ENCODE measurements at regions not wholly inside any gene's neighbourhood (a gene's known extent, or its start where the extent isn't known, plus 50 kb on each side); places are given as distances from the start of the nearest gene placed in this dataset.

DNA sequence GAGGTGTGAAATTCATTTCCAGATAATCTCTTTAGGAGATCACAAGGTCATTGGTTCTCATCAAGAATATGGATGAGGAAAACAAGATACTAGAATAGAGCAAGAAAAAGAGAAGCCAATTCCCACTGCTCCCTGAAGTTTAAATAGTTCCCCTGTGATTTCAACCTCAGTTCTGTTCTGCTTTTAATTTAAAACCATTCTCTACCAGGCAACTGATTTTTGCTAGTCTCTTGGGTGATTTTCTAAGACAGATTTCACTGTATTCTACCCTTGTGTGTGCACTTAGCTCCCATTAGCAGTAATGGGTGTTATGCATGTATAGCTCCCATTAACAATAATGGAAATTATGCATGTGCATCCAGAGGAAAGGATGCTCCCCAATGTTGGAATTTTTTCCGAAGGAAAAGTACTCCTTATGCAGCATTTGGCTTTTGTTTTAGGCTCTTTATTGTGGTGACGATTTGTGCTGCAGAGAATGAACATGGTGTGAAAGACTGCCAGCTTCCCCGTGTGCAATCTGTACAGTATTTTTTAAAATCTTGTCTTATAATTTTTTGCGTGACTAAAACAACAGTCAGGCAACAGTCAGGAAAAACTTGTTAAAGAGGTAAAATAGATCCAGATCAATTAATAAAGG is 144.0 kb upstream of the ZRANB2 start:
- intact Hi-C loops (cut with DNase I; ENCODE audit: low total_unique reads): no loop called here
- DNase-seq (ENCODE audit: low spot score in 2 of 2): no peak
- WGBS, 2 donors: 49 to 58% methylated on average over 4 of the region's 4 CpGs
- TF ChIP-seq POLR2A (IDR thresholded peaks at IDR 0.05): no peak
- TF ChIP-seq, protein P1, sequence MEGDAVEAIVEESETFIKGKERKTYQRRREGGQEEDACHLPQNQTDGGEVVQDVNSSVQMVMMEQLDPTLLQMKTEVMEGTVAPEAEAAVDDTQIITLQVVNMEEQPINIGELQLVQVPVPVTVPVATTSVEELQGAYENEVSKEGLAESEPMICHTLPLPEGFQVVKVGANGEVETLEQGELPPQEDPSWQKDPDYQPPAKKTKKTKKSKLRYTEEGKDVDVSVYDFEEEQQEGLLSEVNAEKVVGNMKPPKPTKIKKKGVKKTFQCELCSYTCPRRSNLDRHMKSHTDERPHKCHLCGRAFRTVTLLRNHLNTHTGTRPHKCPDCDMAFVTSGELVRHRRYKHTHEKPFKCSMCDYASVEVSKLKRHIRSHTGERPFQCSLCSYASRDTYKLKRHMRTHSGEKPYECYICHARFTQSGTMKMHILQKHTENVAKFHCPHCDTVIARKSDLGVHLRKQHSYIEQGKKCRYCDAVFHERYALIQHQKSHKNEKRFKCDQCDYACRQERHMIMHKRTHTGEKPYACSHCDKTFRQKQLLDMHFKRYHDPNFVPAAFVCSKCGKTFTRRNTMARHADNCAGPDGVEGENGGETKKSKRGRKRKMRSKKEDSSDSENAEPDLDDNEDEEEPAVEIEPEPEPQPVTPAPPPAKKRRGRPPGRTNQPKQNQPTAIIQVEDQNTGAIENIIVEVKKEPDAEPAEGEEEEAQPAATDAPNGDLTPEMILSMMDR (IDR thresholded peaks at IDR 0.05): no peak
- no peak overlapping the region for H3K4me3 ChIP-seq (ENCODE audit: low read depth, poor library complexity, severe bottlenecking)

DNA sequence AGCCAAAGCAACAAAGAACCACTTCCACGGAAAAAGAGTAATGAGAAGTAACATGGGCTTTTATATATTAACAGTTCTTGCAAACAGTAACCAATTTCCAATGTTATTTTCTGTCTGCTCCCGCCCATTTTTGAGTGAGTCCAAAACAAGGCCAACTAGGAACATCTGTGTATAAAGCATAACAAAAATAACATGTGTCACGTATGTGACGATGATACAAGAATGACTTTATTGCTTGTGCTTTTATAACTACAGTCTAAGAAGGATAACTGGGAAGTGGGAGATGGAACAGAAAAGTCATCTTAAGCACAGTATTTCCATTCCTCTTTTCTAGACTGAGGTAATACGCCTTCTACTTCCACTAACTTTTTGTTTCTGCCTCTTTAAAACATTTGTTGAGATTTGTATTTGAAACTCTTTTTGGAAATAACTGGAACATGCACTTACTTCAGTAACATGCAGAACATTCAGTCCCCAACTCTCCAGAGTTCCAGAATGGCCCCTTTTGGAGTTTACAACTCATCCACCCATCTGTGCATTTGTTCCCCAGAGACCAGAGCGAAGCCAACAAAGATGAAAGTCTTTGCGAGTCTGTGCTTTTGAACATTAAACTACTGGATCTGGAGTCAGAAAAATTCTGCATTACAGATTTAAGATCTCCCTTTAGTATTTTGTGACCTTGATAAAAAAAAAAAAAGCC is 143.0 kb upstream of the ZRANB2 start:
- DNase-seq (ENCODE audit: low spot score in 2 of 2): peak in 1 of 2 donors; percentile 21
- intact Hi-C loops (cut with DNase I; ENCODE audit: low total_unique reads): no loop called here
- no peak for TF ChIP-seq POLR2A (IDR thresholded peaks at IDR 0.05)
- TF ChIP-seq, protein P1 (IDR thresholded peaks at IDR 0.05): no peak
- H3K4me3 ChIP-seq (ENCODE audit: low read depth, poor library complexity, severe bottlenecking): no peak overlapping the region
- WGBS, 2 donors: 61 to 65% methylated on average over 7 of the region's 7 CpGs

DNA sequence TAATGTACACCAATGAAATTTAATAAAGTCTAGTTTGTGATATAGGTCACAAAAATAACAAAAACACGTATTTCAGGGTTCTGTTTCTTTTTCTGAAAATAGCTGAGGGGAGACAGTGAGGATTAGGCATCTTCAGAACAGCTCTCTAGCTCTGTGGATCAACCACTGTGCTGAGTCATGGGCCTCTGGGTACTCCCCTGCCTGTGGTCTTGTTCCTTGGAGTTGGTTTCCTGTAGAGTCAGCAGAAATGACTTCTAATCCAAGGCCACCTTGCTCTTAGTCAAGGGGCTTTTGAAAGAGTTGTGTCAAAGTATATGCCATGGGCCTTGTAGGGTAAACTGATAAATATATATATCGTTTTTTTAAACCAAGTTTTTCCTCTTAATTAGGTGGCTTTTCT is 141.8 kb upstream of the ZRANB2 start:
- DNase-seq (ENCODE audit: low spot score in 2 of 2): no peak
- no peak overlapping the region for H3K4me3 ChIP-seq (ENCODE audit: low read depth, poor library complexity, severe bottlenecking)
- intact Hi-C loops (cut with DNase I; ENCODE audit: low total_unique reads): no loop called here
- no peak for TF ChIP-seq POLR2A (IDR thresholded peaks at IDR 0.05)
- TF ChIP-seq, protein P1 (IDR thresholded peaks at IDR 0.05): no peak
- WGBS, 2 donors: 75 to 76% methylated on average over 2 of the region's 2 CpGs

DNA sequence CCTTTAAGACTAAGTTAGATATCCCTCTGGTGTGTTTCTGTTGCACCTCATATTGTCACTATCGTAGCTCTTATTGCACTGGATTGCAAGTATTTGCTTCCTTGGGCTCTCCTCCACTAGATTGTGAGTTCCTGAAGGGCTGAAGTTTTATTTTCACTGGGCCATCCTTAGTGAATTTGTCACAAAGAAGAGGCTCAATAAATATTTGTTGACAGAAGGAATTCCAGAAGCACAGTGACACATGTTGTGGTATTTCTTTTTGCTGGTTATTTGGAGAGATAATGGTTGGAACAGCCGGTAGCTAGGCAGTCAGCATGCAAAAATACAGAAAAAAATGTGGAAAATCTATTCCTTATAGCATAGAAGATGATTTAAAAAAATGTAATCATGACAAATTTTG is 129.9 kb upstream of the ZRANB2 start:
- intact Hi-C loops (cut with DNase I; ENCODE audit: low total_unique reads): no loop called here
- H3K4me3 ChIP-seq (ENCODE audit: low read depth, poor library complexity, severe bottlenecking): no peak overlapping the region
- 77 to 80% methylated on average over 2 of the region's 2 CpGs for WGBS, 2 donors
- no peak for TF ChIP-seq POLR2A (IDR thresholded peaks at IDR 0.05)
- TF ChIP-seq, protein P1 (IDR thresholded peaks at IDR 0.05): no peak
- DNase-seq (ENCODE audit: low spot score in 2 of 2): no peak

DNA sequence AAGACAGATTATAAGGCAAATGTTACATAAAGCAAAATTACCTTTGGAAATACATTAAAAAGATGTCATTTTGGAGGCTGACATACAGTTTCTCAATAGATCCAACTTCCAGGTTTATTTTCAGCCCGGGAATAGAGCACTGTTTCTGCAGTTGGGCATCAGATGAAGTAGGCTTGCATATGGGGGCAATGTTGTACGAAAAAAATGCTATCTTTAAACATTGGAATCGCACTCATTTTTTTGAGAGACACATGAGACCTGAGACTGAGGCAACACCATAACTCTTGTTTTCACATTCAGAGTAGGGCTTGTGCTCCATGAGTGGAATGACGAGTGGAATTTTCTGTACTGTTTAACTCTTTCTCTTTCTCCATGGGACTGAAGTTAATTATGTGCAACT is 122.4 kb upstream of the ZRANB2 start:
- TF ChIP-seq, protein P1 (IDR thresholded peaks at IDR 0.05): no peak
- no peak for TF ChIP-seq POLR2A (IDR thresholded peaks at IDR 0.05)
- 82 to 94% methylated on average over 4 of the region's 4 CpGs for WGBS, 2 donors
- no peak for DNase-seq (ENCODE audit: low spot score in 2 of 2)
- intact Hi-C loops (cut with DNase I; ENCODE audit: low total_unique reads): no loop called here
- H3K4me3 ChIP-seq (ENCODE audit: low read depth, poor library complexity, severe bottlenecking): no peak overlapping the region

Measured in lower leg skin (tissue), 4 donors.